GM19397 (cell line): ENCODE measurements at regions not wholly inside any gene's neighbourhood (a gene's known extent, or its start where the extent isn't known, plus 50 kb on each side); places are given as distances from the start of the nearest gene placed in this dataset.
"Not testable (repeated sequence)": the region's sequence is repeated elsewhere in the genome, so short reads cannot be mapped to it uniquely, and the experiment has no call there.

Source experiments
- ATAC-seq: cut with Tn5 transposase; IDR thresholded peaks from one replicate; pipeline ENCODE4 v1.9.1; 2021; ENCODE audit warnings: mild to moderate bottlenecking, moderate library complexity; ENCODE audit not compliant: unreplicated experiment

DNA sequence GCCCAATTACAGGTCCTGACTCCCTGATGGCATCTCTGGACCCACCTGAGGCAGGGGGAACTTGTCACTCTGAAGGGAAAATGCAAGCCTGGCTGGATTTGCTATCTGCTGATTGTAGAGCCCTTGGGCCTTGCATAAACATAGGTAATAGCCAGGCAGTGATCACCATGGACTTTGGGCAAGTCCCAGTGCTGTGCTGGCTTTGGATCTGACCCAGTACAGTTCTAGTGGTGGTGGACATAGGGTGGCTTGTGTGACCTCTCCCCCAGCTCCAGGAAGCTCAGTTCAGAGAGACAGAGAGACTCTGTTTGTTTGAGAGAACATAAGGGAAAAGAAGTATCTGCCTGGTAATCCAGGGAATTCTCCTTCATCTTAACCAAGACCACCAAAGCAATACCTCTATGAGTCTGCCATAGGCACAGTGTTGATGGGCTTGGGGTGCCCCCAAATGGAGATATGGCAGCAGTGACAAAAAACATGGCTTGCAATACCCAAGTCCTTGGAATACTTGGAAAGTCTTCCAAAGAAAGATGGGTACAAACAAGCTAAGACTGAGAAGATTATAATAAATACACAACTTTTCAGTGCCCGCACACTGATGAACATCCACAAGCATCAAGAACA is 348.5 kb downstream of the PYDC2 start:
- no peak for ATAC-seq

- ATAC-seq: no peak
These were observed 352.3 kb downstream of the PYDC2 start for GRCh38 chr3:191813245-191813644.

- no peak for ATAC-seq
These were observed 387.9 kb downstream of the PYDC2 start for GRCh38 chr3:191848818-191849217.

GRCh38 chr3:191859531-191859930 is 398.6 kb downstream of the PYDC2 start:
- ATAC-seq: no peak

- ATAC-seq: no peak
These were observed 408.9 kb downstream of the PYDC2 start for GRCh38 chr3:191869738-191870415.

DNA sequence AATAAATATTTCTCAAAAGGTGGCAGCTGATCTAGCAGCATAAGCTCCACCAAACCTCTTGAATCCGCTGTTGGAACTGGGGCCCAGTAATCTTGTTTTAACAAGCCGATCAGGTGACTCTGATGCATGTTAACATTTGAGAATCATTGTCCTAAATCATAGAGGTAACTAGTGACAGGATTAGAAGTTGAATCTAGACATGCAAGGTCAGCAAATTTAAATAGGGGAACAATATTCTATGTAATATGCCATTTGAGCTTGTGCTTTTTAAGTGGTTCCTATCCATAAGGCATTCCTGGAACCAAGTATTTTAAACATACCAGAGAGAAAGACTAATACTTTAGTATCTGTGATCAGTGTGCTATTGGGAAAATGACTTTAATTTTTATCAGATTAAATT is 412.8 kb downstream of the PYDC2 start:
- ATAC-seq: no peak

DNA sequence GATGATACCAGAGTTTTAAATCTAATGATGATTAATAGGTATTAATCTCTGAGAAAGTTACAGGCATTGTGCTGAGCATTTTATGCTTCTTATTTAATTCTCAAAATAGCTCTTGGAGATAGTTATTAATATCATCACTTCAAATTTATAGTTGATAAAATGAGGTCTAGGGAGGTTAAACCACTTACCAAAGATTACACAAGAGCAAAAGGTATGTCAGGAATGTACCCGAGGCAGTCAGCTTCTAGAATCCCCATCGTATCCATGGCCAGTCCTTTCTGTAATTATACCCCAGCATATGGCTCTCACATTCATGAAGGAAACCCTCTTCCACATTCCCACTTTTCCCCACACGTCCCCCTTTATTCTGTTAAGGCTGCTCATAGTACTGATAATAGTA is 421.3 kb downstream of the PYDC2 start:
- ATAC-seq: no peak

GRCh38 chr3:191884132-191884531 is 423.2 kb downstream of the PYDC2 start:
- no peak for ATAC-seq

DNA sequence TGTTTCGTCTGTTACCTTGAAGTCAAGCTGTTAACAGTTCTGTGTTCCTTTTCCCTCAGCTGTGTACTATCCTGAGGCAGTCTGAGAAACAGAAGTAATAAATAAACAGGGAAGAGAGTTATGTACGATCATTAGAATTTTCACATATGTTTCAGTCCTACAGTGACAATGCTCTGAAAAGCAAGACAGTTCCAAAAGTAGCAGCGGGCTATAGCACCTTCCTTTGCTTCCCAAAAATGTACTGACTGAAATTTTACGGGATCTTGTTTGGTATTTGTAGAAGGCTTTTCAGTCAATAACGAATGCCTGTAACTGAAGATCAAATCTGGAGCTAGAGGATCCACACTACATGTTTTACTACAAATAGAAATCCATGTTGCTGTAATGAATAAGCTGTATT is 428.1 kb downstream of the PYDC2 start:
- no peak for ATAC-seq

- no peak for ATAC-seq
These were observed 428.8 kb downstream of the PYDC2 start for GRCh38 chr3:191889756-191890155.

DNA sequence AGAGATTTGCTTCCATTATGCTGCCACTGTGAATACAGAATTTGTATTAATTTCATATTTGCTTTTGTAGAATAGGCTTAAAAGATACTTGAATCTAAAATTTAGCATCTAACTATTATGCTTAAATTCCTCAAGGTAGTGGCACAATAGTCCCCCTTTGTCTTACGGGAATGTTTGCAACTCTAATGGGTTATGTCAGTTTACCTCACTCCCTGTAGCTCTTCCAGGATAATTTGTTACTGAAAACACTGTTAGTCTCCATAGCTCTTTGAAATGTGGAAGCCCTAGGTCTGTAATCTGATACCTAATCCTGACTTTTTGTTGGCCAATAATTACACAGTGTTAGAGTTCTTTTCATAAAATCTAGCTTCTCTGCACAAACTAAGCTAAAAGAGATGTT is 433.4 kb downstream of the PYDC2 start:
- ATAC-seq: no peak

DNA sequence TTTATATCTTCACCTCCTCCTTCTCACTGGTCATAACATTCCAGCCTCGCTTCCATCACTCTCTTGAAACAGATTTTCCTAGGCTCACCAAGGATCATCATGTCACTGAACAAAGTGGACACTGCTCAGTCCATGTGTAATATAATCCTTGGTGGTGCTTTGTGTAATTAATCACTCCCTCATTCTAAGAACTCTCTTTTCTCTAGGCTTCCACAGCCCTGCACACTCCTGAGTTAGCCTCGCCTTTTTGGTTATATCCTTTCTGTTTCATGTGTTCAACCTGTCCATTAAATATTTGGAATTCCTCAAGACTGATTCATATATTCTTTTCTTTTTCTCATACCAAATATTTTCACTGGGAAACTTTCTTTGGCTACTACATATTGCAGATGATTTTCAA is 440.8 kb downstream of the PYDC2 start:
- ATAC-seq: no peak

- no peak for ATAC-seq
These were observed 451.7 kb downstream of the PYDC2 start for GRCh38 chr3:191912616-191913204.

- no peak for ATAC-seq
These were observed 454.7 kb downstream of the PYDC2 start for GRCh38 chr3:191915712-191916111.

DNA sequence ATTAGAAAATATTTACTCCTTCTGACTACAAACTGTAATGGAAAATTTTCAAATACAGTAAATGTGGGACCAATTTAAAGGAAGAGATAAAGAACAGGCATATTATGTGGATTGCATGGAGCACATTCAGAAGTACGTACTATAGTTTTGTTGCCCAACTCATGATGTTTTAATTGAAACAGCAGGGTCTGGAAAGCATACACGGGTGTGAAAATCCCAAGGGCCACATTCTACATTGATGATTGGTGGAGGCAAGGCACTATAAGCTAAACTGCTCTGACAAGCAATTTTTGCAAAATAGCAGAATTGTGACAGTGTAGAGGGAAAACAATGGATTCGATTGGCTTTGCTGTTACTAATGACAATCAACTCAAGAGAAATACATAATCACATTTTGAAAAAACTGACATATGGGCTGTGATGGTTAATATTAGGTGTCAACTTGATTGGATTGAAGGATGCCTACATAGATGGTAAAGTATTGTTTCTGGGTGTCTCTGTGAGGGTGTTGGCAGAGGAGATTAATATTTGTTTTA is 458.6 kb downstream of the PYDC2 start:
- ATAC-seq: no peak

DNA sequence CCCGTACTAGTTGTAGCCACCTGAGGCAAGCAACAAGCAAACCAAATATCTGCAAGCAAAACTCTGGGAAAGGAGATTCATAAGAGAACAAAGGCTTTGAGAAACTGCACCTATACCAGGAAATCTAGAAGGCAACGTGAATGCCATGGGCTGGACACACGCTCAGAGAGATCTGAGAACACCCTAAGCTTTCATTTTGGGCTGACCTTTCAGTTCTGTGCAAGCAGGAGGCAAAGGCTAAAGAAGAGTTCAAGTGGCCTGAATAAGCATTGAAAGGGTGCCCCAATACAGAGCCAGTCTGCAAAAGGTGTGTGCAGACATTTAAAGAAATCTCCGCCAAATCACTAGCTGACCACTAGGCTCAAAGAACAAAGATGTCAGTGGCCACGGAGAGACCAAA is 461.6 kb downstream of the PYDC2 start:
- no peak for ATAC-seq

DNA sequence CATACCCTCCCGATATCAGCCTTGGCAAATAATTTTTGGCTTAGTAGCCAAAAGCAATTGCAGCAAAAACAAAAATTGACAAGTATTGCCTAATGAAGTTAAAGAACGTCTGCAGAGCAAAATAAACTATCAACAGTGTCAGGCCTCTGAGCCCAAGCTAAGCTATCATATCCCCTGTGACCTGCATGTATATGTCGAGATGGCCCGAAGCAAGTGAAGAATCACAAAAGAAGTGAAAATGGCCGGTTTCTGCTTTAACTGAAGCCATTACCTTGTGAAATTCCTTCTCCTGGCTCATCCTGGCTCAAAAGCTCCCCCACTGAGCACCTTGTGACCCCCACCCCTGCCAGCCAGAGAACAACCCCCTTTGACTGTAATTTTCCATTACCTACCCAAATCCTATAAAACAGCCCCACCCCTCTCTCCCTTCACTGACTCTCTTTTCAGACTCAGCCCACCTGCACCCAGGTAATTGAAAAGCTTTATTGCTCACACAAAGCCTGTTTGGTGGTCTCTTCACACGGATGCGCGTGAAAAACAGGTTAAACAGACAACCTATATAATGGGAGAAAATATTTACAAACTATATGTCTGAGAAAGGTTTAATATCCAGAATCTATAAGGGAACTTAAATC is 466.3 kb downstream of the PYDC2 start:
- ATAC-seq: not testable (repeated sequence)

DNA sequence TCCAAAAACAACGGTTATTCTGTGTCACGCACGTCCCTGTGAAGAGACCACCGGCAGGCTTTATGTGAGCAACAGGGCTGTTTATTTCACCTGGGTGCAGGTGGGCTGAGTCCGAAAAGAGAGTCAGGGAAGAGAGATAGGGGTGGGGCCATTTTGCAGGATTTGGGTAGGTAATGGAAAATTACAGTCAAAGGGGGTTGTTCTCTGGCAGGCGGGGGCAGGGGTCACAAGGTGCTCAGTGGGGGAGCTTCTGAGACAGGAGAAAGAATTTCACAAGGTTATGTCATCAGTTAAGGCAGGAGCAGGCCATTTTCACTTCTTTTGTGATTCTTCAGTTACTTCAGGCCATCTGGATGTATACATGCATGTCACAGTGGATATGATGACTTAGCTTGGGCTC is 467.0 kb downstream of the PYDC2 start:
- ATAC-seq: not testable (repeated sequence)

DNA sequence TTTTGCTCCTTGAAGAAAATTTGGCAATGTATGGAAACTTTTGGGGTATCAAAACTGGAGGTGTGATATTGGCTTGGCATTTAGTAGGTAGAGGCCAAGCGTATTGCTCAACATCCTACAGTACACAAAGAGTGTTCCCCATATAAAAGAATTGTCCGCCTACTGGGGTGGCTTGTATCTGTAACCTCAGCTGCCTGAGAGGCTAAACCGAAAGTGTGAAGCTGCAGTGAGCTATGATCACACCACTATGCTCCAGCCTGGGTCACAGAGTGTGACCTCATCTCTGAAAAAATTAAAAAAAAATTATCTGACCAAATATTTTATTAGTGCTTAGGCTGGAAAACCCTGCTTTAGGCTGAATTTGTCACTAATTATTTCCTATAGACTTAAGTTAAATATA is 483.9 kb downstream of the PYDC2 start:
- ATAC-seq: no peak

DNA sequence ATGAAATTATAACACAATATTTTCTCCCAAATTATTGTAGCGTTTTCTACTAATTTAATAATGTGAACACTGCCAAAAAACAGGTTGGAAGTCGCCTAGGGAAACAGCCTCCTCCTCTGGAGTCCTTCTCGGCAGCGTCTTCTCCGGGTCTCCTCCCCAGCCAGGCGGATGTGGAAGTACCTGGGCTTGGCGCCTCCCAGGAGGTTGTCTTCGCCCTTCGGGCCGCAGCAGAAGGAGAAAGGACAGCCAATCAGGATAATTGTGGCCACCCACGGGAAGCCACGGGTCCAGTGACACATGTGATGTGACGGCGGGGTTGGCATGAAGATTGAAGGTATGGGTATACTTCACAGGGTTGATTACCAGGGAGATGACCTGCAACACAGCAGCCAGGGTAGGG is 491.2 kb downstream of the PYDC2 start:
- ATAC-seq: no peak

DNA sequence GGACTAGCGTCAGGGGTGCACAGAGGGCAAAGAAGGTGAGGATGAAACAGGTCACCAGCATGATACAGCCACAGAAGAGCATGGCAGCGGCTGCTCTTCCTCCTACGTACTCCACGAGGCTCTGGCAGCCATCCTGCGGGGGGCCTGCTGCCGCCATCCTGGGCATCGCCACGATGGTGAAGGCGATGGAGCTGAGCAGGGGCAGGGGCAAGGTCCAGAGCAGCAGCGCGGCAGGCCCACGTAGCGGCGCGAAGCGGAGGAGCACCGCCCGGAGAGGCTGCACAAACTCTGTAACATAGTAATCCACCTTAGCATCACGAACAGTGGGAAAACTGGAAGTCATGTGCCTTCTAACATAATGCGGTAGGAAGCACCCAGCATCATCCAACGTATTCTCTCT is 491.6 kb downstream of the PYDC2 start:
- no peak for ATAC-seq
